ENCODE measurements at regions not wholly inside any gene's neighbourhood (a gene's known extent, or its start where the extent isn't known, plus 50 kb on each side); places are given as distances from the start of the nearest gene placed in this dataset.

- TF ChIP-seq POLR2A (IDR thresholded peaks at IDR 0.05; ENCODE audit: low read depth, low read length) (no peak), TAF1 (IDR thresholded peaks at IDR 0.05; ENCODE audit: low read depth, low read length) (no peak), POLR2AphosphoS5 (IDR thresholded peaks at IDR 0.05; ENCODE audit: low read depth, low read length) (no peak), PAX5 (IDR thresholded peaks at IDR 0.05; ENCODE audit: insufficient read depth, low read length, severe bottlenecking) (no peak), POU2F2 (IDR thresholded peaks at IDR 0.05; ENCODE audit: low read depth, low read length) (no peak)
Measured at GRCh38 chr14:84877061-84877460, 652.9 kb upstream of the FLRT2 start.

Data from GM12891 (cell line).